ENCODE measurements at regions not wholly inside any gene's neighbourhood (a gene's known extent, or its start where the extent isn't known, plus 50 kb on each side); places are given as distances from the start of the nearest gene placed in this dataset.

GRCh38 chr3:148266341-148266740 is 431.4 kb upstream of the AGTR1 start:
- Mint-ChIP-seq H3K4me1 (ENCODE audit: low read depth) (no peaks in the 10 kb centered on the region), H3K27me3 (ENCODE audit: low read depth) (no peaks in the 10 kb centered on the region), H3K36me3 (ENCODE audit: low read depth) (no peaks in the 10 kb centered on the region), H3K4me3 (ENCODE audit: unreplicated experiment) (no peak overlapping the region), H3K9me3 (ENCODE audit: low read depth) (no peaks in the 10 kb centered on the region), H3K27ac (ENCODE audit: unreplicated experiment) (no peak overlapping the region)
- no peak for TF ChIP-seq CTCF (IDR thresholded peaks at IDR 0.05)
- DNase-seq (ENCODE audit: low spot score): no peak

GRCh38 chr3:148269816-148270215 is 427.9 kb upstream of the AGTR1 start:
- no peak for DNase-seq (ENCODE audit: low spot score)
- no peak for TF ChIP-seq CTCF (IDR thresholded peaks at IDR 0.05)
- Mint-ChIP-seq H3K36me3 (ENCODE audit: low read depth) (no peaks in the 10 kb centered on the region), H3K9me3 (ENCODE audit: low read depth) (no peaks in the 10 kb centered on the region), H3K27me3 (ENCODE audit: low read depth) (no peaks in the 10 kb centered on the region), H3K4me3 (ENCODE audit: unreplicated experiment) (no peak overlapping the region), H3K4me1 (ENCODE audit: low read depth) (no peaks in the 10 kb centered on the region), H3K27ac (ENCODE audit: unreplicated experiment) (no peak overlapping the region)

- Mint-ChIP-seq H3K4me1 (ENCODE audit: low read depth) (no peaks in the 10 kb centered on the region), H3K27ac (ENCODE audit: unreplicated experiment) (no peak overlapping the region)
Measured at GRCh38 chr3:148280623-148281242, 417.0 kb upstream of the AGTR1 start.

GRCh38 chr3:148289159-148289558 is 408.5 kb upstream of the AGTR1 start:
- DNase-seq (ENCODE audit: low spot score): no peak
- Mint-ChIP-seq H3K9me3 (ENCODE audit: low read depth) (peaks cover 8% of the 10 kb centered on the region), H3K4me3 (ENCODE audit: unreplicated experiment) (no peak overlapping the region), H3K36me3 (ENCODE audit: low read depth) (no peaks in the 10 kb centered on the region), H3K27me3 (ENCODE audit: low read depth) (no peaks in the 10 kb centered on the region), H3K4me1 (ENCODE audit: low read depth) (no peaks in the 10 kb centered on the region), H3K27ac (ENCODE audit: unreplicated experiment) (no peak overlapping the region)
- TF ChIP-seq CTCF (IDR thresholded peaks at IDR 0.05): no peak

More at GRCh38 chr3:148280623-148281242, 417.0 kb upstream of the AGTR1 start:
- peak; percentile 79 for DNase-seq (ENCODE audit: low spot score)
- no peaks in the 10 kb centered on the region for H3K36me3 Mint-ChIP-seq (ENCODE audit: low read depth)
- TF ChIP-seq CTCF (IDR thresholded peaks at IDR 0.05): no peak
- no peaks in the 10 kb centered on the region for H3K27me3 Mint-ChIP-seq (ENCODE audit: low read depth)
- H3K9me3 Mint-ChIP-seq (ENCODE audit: low read depth): peaks cover 7% of the 10 kb centered on the region
- H3K4me3 Mint-ChIP-seq (ENCODE audit: unreplicated experiment): no peak overlapping the region

- no peaks in the 10 kb centered on the region for H3K9me3 Mint-ChIP-seq (ENCODE audit: low read depth)
- DNase-seq (ENCODE audit: low spot score): no peak
- TF ChIP-seq CTCF (IDR thresholded peaks at IDR 0.05): no peak
- no peak overlapping the region for H3K4me3 Mint-ChIP-seq (ENCODE audit: unreplicated experiment)
- no peaks in the 10 kb centered on the region for H3K4me1 Mint-ChIP-seq (ENCODE audit: low read depth)
- H3K27me3 Mint-ChIP-seq (ENCODE audit: low read depth): no peaks in the 10 kb centered on the region
- H3K27ac Mint-ChIP-seq (ENCODE audit: unreplicated experiment): no peak overlapping the region
- H3K36me3 Mint-ChIP-seq (ENCODE audit: low read depth): no peaks in the 10 kb centered on the region
Measured at GRCh38 chr3:148297013-148297412, 400.7 kb upstream of the AGTR1 start.

Data from chondrocyte (in vitro differentiated cells).